ENCODE measurements at regions not wholly inside any gene's neighbourhood (a gene's known extent, or its start where the extent isn't known, plus 50 kb on each side); places are given as distances from the start of the nearest gene placed in this dataset.

DNA sequence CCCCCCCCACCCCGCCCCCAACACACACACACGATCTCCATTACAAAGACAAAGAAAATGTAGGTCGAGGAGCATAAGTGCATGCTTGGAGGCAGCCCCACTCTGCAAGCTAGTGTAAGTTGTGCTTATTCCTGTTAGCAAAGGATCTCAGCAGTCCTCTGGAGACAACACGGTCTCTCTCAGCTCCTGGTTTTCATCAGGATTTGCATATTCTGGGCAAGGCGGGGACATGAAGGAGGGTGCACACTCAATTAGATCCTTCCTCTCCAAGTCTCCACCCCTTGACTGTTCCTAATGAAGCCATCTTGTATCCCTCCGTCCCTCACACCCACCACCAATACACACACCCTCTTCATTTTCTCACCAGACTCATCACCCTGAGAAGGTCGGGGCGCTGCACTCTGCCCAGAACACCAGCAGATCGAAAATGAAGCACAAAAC lies 63.8 kb downstream of the MRPL46 start:
- DNase-seq (ENCODE audit: low read depth in 4 of 4, low spot score in 1 of 4) = no peak

DNA sequence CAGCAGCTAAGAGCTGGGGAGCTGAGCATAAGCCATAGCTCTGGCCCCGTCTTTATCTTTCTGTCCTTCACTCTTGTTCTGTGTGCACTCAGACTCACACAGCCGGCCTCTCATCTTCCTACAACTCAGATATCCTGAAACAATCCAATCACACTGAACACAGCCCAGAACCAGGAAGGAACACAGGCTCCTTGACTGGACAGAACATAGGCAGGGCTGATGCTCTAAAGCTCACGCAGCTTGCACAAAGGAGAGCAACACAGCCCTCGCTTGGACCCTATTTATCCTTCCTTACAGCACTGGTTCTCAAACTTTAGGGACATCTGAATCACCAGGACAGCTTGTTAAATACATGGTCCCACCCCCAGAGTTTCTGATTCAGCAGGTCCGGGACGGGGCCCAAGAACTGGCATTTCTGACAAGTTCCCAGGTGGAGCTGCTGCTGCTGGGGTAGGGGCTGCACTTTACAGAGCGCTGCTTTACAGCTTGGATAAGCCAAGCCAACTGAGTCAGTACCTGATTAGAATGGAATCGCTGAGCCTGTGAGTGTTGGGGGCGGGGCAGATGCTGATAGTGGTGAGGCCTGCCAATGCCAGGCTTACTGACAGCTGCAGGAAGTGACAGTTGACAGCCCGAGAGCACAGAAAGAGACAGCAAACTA lies 65.1 kb downstream of the MRPL46 start:
- DNase-seq (ENCODE audit: low read depth in 4 of 4, low spot score in 1 of 4) = no peak

DNA sequence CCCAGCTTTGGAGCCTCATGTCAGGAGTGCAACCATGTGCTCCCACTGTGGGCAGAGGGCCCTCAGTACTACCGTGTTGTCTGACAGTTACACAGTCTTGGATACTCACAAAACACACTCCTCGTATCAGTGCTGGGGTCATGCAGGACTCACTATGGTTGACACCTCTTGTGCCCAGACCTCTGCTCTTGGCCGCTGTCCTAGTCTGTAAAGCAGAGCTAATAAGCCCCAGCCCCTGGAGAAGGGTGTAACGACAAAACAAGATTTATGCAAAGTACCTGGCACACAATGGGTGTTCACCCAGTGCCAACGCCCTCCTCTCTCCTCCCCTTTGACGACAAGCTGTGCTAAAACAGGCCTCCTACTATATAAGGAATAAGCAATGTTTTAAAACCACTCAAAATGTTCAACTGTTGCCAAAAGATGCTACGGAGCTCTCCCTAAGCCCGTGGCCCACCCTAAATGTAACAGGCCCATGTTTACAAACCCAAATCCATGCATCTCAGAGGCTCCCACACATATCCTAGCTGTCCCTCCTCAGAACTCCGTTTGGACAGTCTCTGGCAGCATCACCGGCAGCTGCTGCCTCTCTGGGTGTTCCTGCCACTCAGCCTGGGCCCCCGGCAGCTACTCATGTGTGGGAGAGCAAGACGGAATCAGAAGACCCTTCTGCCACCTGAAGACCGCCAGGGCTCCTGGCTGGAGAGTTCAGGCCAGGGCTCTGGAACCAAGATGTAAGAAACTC lies 65.8 kb downstream of the MRPL46 start:
- DNase-seq (ENCODE audit: low read depth in 4 of 4, low spot score in 1 of 4) = no peak

DNA sequence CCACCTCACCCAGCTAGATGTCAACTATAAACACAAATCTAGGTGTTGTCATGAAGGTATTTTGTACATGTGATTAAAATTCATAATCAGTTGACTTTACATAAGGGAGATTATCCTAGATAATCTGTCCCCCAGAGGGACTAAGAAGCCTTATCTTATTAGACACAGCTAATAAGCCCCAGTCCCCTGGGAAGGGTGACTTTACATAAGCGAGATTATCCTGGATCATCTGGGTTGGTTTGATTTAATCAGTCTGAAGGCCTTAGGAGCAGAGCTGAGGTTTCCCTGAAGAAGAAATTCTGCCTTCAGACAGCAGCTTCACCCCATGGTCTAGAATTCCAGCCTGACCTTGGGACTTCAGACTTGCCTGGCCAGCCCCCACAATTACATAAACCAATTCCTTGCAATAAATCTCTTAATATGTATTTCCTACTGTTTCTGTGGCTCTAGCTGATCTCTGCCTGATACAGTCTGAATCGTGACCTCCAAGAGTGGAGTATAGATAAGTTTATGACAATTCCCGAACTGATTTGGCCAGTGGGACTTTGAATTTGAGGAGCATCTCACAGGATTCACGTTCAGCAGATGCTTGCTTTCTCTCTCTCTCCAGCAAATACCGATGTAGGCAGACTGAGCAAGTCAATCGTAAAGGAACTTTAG lies 66.5 kb downstream of the MRPL46 start:
- no peak for DNase-seq (ENCODE audit: low read depth in 4 of 4, low spot score in 1 of 4)

DNA sequence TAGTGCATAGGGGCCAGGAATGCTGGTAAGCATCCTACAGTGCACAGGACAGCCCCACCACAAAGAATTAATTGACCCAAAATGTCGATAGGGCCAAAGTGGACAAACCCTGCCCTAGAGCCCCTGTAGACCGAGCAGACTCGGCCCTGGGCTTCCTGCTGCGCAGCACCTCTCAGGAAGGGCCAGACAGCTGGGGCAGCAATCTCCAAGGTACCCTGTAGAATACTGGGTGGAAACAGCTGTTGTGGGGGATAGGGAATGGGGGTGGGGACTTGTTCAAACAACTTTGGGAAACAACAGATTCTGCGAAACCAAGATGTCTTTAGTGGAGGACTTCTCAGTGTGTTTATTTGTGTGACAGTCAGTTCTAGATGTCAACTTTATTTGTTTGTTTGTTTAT lies 67.1 kb downstream of the MRPL46 start:
- DNase-seq (ENCODE audit: low read depth in 4 of 4, low spot score in 1 of 4) = no peak

DNA sequence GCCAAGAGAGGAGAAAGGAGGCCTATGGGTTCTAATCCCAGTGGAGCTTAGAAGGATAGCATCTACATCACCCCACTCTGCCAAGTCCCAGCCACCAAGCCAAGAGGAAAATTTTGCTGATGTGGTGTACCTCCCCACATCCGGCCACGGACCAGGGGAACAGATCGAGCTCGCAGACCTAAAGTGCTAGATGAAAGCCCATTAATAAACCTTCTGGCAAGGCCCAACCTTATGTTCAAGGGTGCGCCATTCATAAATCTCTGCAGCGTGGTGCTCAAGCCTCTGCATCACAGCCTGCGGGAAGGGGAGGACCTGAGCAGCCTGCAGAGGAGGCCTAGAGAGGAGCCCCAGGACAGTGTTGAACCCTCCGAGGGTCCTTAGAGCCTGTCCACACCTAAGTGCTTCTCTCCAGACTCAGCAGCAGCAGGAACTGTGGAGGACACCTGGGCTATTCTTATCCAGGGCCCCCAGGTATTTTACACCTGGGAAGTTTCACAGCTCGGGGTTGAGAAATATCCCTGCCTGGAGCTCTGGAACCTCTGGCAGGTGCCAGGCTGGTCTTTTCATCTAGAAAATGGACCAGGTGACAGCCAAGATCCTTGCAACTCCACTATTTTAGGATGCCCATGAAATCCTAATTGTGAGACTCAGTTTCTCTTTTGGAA lies 68.0 kb downstream of the MRPL46 start:
- DNase-seq (ENCODE audit: low read depth in 4 of 4, low spot score in 1 of 4) = no peak

DNA sequence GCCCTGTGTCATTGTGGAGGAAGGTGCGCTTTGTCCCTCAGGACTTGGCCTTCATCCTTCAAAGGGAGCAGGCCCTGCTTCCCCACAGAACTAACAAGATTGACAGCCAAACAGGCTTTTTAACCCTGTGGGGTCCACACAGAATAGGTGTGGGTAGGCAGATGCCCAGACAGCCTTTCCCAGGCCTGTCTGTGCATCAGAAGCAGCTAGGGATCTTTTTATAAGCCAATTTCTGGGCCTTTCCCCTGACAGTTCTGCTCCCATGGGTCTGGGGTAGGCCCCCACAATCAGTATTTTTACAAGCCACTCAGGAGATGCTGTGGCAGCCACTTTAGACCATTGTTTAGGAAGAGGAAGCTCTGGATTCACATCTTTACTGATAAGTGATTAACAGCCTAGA lies 69.2 kb downstream of the MRPL46 start:
- no peak for DNase-seq (ENCODE audit: low read depth in 4 of 4, low spot score in 1 of 4)

DNA sequence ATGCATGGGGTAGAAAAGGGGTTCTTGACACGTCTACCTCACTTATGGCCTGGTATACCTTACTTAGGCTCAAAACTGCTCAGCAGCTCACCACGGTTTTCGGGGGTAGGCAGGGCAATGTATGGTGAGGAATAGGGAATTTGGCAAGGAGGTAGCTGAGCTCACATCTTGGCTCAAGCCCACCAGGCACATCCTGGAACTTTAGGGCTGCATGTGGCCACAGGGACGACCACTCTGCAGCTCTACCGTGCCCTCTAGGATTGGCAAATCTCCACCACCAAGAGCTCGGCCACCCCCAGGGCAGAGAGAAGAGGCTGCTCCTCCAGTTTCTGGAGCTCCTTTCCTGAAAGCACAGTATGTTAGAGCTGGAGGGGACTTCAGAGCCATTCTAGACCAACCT lies 69.7 kb downstream of the MRPL46 start:
- DNase-seq (ENCODE audit: low read depth in 4 of 4, low spot score in 1 of 4) = no peak

DNA sequence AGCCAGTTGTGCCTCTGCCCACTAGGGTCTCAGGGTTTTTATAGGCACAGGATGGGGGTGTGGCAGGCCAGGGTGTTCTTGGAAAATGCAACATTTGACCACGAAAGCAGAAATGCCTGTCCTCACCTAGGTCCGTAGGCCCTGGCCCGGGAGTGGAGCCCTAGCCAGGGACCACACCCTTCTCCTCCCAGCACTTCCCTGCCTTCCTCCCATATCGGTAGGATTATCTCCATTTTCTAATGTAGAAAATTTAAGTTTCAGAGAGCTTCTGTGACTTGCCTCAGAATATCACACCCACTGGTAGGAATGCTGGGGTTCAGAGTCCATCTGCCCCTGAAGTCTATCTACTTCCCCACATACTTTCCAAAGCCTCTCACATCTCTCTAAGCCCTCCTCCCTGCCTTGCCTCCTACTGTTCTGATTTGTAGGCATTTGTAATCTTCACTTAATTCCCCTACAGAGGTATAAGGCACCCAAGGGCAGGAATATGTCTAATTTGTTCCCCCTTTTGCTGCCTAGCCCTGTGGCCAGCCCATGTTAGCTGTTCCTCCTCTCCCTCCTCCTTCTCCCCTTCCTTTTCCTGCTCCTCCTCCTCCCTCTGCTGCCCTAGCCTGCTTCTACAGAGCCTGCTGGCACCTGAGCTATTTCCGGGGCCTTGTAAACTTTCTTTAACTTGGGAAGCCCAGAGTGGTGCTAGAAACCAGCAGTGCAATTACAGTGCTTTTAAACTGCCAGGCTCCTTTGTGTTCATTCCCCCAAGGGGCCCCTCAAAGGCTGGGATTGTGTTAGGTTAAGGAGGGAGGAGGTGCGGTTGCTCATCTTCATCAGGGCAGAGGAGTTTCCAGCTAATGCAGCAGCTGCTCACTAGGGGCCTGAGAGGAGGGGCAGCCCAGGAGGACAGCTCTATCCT lies 71.1 kb downstream of the MRPL46 start:
- DNase-seq (ENCODE audit: low read depth in 4 of 4, low spot score in 1 of 4) = no peak

DNA sequence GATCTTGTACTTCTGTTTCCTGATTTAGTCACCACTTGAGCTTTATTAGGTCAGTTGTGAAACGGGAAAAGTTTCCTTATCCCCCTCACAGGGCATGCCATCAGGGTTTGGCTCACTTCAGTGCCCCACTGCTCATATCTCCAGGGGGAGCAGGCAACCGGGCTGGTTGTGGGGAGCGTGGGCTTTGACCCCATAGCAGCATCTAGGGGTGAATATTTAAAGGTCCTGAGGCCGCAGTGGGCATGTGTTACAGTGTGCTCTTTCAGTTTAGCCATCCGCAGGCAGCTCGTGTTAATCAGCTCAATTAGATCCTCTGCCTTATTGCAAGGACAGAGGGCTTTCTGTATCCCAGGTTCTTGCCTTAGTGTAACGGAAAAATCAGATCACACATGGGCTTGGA lies 71.9 kb downstream of the MRPL46 start:
- no peak for DNase-seq (ENCODE audit: low read depth in 4 of 4, low spot score in 1 of 4)

DNA sequence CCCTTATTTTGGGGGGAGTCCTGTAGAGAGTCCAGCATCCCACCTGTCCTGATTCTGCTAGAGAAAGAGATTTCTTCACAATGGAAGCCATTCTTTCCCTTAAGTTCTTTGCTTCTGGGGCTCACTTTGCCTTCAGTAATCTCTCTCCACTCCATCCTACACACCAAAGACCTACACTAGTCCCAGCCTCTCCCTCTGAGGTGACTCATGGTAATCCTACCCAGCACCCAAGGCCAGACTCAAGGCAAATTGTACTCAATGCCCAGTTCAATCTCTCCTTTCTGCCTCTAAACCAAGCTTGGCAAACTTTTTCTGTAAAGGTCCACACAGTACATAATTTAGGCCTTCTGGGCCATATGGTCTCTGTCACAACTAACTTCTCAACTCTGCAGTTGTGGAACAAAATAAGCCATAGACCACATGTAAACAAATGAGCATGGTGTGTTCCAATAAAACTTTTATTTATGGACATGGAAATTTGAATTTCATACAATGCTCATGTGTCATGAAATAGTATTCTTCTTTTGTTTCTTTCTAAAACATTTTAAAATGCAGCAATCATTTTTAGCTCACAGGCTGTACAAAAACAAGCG lies 72.5 kb downstream of the MRPL46 start:
- no peak for DNase-seq (ENCODE audit: low read depth in 4 of 4, low spot score in 1 of 4)

DNA sequence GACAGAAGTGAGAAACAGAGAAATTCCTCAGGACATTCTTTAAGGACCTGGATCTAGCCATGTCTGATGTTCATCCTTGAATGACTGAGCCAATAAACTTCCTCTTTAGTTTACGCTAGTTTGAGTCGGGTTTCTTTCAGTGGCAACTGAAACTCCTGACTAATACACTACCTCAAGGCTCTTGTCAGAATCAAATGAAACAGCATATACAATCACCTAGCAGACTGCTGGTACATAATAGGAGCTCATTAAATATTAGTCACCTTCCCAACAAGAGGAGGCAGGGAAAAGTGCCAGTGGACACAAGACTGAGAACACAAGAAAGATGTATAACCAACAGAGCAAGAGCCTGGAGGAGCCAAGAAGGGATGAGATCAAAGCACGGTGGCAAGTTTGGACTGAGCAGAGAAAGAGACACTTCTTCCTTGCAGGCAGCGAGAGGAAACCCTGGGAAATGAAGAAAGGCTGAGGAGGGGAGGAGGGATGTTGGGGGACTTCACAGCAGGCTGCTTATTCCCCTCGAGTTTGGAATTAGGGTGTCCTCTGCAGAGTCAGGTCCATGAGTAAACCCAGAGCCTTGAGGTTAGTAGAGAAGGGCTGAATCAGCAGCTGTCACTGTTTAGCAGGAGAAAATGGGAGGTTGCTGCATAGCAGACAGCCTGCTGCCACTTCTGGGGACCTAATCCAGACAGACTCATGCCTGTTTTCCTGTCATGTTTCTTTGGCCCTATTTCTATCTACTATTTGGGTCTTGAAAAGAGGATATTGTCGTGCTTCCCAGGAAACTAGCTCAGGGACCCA lies 73.3 kb downstream of the MRPL46 start:
- DNase-seq (ENCODE audit: low read depth in 4 of 4, low spot score in 1 of 4) = no peak

DNA sequence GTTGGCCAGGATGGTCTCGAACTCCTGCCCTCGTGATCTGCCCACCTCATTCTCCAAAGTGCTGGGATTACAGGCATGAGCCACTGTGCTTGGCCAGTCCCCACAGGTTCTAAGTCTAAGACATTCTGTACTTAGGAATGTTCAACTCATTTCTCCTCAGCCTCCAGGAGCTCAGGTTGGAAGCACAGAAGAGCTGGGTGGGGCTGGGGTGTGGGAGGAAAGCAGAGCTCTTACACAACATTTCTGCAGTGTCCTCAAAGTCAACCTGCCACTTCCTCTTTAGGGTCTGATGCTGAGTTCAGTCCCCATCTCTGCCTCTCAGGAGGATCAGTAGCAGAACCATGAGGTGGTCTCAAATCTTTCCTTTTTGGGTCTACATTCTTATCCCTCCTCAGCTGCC lies 75.5 kb downstream of the MRPL46 start:
- no peak for DNase-seq (ENCODE audit: low read depth in 4 of 4, low spot score in 1 of 4)

DNA sequence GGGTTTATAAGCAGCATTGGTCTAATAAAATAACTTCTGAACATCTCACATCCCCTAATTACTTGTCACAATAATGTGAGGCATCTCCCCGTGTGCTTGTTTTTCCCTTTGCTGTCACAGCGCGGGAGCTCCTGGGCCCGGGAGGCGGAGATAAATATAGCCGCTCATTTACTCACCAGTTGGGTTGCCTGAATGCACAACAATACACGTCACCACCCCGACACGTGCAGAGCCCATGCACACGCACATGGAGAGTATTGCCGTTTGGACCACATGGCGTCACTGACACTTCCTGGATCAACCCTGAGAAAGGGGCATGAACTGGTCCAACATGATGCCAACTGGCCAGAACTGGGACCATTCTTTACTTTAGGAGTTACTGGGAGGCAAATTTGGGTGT lies 76.2 kb downstream of the MRPL46 start:
- DNase-seq (ENCODE audit: low read depth in 4 of 4, low spot score in 1 of 4) = no peak

DNA sequence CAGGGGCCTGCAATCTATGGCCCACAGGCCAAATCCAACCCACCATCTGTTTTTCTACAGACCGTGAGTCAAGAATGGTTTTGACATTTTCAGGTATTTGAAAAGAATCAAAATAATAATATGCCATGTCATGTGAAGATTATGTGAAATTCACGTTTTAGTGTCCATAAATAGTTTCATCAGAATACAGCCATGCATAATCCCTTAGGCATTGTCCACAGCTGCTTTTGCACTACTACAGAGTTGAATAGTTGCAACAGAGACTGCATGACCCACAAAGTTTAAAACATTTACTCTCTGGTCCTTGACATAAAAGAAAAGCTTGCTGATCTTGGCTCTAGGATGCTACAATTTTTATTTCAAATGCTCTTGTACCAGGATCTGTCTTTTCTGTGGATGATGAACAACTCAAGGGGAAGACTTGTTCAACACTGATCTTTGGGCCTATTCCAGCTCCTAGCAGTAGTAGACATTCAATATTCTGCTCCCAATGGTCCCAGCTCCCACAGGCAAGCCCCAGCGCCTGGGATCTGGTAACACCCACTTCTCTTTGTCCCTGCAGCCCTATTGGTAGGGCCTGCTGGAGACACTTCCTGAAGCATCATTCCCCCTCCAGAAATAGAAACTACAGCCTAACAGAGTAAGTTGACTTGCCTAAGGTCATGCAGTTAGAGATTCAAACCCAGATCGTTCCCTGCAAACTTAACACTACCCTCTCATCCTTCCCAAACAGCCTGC lies 76.9 kb downstream of the MRPL46 start:
- DNase-seq (ENCODE audit: low read depth in 4 of 4, low spot score in 1 of 4) = no peak

DNA sequence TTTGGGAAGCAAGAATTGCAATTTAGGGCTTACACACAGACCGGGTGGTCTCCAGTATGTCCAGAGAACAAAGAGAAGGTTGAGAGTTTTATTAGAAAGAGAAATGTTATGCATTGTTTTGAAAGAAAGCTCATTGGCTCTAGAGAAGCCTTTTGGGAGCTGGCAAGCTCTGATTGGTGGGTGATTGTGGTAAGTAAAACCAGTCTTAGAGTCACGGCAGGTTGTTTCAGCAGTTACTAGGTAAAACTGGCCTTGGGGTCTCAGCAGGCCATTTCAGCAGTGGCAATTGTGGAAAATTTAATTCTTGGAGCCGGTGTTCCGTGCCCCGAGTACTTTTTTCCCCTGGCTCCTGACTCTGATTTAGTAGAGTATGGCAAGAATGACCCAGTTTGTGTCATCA lies 78.1 kb downstream of the MRPL46 start:
- no peak for DNase-seq (ENCODE audit: low read depth in 4 of 4, low spot score in 1 of 4)

DNA sequence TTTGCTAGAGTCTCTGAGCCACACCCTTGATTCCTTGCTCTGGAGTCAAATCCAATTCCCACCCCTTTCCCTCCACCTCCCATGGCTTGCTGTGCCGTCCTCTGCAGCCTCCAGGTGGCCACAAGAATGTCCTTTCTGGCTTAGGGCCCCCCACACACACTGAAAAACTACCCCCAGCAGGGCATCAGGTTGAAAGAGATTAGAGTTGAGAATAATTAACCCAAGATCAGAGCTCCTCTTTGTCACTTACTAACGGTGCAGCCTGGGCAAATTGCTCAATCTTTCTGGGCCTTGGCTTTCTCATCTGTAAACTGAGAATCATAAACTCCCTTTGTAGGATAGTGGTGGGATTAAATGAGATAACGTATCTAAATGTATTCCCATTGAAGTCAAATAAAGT lies 78.5 kb downstream of the MRPL46 start:
- DNase-seq (ENCODE audit: low read depth in 4 of 4, low spot score in 1 of 4) = no peak

DNA sequence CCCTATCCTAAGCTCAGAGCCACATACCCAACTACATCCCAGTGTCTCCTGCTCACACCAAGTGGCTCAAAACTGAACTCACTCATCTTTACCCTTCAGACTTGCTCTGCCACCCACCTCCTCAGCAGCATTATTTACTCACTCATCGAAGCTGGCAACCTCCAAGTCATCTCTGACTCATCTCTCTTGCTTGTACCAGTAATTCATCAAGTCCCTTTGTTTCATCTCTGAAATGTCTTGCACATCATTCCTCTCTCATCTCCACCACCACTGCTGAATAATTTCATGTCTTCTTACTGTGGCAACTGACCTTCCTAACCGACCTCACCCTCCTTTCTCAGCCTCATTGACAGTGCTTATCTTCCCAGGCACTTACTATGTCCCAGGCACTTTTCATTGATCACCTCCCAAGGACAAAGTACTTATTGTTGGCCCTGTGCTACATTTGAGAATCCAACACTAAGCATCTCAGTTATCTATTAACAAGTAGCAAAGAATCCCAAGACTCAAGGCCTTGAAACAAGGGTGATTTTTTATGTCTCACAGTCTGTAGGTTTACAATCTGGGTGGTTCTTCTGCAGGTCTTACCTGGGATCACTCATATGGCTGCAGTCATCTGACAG lies 82.0 kb downstream of the MRPL46 start:
- peak in 1 of 4 experiments; percentile 11 for DNase-seq (ENCODE audit: low read depth in 4 of 4, low spot score in 1 of 4)

DNA sequence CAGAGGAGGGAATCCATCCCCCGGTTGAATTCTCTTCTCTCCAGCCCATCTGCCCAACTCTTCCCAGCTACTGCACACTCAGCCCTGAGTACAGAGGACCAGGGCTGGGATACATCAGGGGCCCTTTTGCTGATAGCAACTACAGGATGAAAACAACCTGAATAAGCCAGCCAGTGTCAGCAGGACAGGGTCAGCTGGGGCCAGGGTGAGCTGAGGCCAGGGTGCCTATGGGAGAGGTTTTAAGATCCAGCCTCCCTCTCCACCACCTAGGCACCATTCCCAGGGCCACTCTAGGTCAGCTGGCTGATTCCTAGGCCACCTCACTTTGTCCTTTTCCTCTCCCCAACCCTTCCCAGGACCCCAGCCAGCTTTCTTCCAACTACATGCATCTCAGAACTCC lies 83.8 kb downstream of the MRPL46 start:
- no peak for DNase-seq (ENCODE audit: low read depth in 4 of 4, low spot score in 1 of 4)

Data from stimulated activated CD4-positive, alpha-beta T cell treated with anti-CD3 and anti-CD28 coated beads, Interleukin-1b, Interleukin-23, amount 100 ng/mL, for 24 hours (primary cell).